GM19023 (cell line): ENCODE measurements at regions not wholly inside any gene's neighbourhood (a gene's known extent, or its start where the extent isn't known, plus 50 kb on each side); places are given as distances from the start of the nearest gene placed in this dataset.
"Not testable (repeated sequence)": the region's sequence is repeated elsewhere in the genome, so short reads cannot be mapped to it uniquely, and the experiment has no call there.

Source experiments
- ATAC-seq: cut with Tn5 transposase; IDR thresholded peaks from one replicate; pipeline ENCODE4 v1.9.1; 2021; ENCODE audit warnings: mild to moderate bottlenecking, moderate library complexity; ENCODE audit not compliant: unreplicated experiment

GRCh38 chr3:69493157-69493556 is 107.3 kb upstream of the FRMD4B start:
- no peak for ATAC-seq

- ATAC-seq: no peak
These were observed 106.1 kb upstream of the FRMD4B start for GRCh38 chr3:69491975-69492374.

- no peak for ATAC-seq
These were observed 105.1 kb upstream of the FRMD4B start for GRCh38 chr3:69490971-69491370.

- ATAC-seq: no peak
These were observed 104.3 kb upstream of the FRMD4B start for GRCh38 chr3:69490235-69490634.

GRCh38 chr3:69488026-69488425 is 102.1 kb upstream of the FRMD4B start:
- ATAC-seq: no peak

- no peak for ATAC-seq
These were observed 99.6 kb upstream of the FRMD4B start for GRCh38 chr3:69485489-69485888.

GRCh38 chr3:69484507-69485393 is 98.9 kb upstream of the FRMD4B start:
- no peak for ATAC-seq

GRCh38 chr3:69483449-69483848 is 97.6 kb upstream of the FRMD4B start:
- no peak for ATAC-seq

GRCh38 chr3:69480986-69481385 is 95.1 kb upstream of the FRMD4B start:
- not testable (repeated sequence) for ATAC-seq

GRCh38 chr3:69474186-69474585 is 88.3 kb upstream of the FRMD4B start:
- no peak for ATAC-seq

GRCh38 chr3:69472093-69472492 is 86.2 kb upstream of the FRMD4B start:
- ATAC-seq: no peak

GRCh38 chr3:69463531-69463930 is 77.6 kb upstream of the FRMD4B start:
- ATAC-seq: no peak

- no peak for ATAC-seq
These were observed 76.9 kb upstream of the FRMD4B start for GRCh38 chr3:69462826-69463100.

- no peak for ATAC-seq
These were observed 76.3 kb upstream of the FRMD4B start for GRCh38 chr3:69462022-69462825.

- no peak for ATAC-seq
These were observed 74.1 kb upstream of the FRMD4B start for GRCh38 chr3:69460034-69460433.

GRCh38 chr3:69458803-69459365 is 73.0 kb upstream of the FRMD4B start:
- no peak for ATAC-seq

GRCh38 chr3:69456631-69457030 is 70.7 kb upstream of the FRMD4B start:
- ATAC-seq: no peak

- no peak for ATAC-seq
These were observed 68.4 kb upstream of the FRMD4B start for GRCh38 chr3:69454204-69454787.

GRCh38 chr3:69452295-69452694 is 66.4 kb upstream of the FRMD4B start:
- ATAC-seq: no peak

GRCh38 chr3:69451594-69451993 is 65.7 kb upstream of the FRMD4B start:
- ATAC-seq: no peak

GRCh38 chr3:69448877-69449276 is 63.0 kb upstream of the FRMD4B start:
- no peak for ATAC-seq
